HG03342 (cell line): ENCODE measurements at regions not wholly inside any gene's neighbourhood (a gene's known extent, or its start where the extent isn't known, plus 50 kb on each side); places are given as distances from the start of the nearest gene placed in this dataset.

Experiments used
- ATAC-seq: cut with Tn5 transposase; IDR thresholded peaks from one replicate; pipeline ENCODE4 v1.9.1; 2021; ENCODE audit warnings: mild to moderate bottlenecking, moderate library complexity; ENCODE audit not compliant: unreplicated experiment

DNA sequence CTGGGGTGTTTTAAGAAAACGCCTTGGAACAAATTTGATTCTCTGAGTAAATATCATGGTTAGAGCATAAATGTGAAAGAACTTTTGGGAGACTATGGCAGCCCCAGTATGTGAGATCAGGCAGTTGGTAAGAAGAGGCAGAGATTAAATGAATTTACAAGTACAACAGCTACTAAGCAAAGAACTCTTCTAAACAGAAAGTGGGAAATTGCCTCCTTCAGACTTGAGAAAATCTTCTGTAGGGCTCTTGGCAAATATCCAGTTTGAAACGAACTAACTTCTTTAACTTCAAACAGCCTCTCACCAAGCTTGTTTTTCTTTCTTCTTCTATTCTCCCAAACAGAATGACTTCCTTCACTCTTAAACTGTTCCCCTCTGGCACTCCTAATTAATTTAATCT, 337.7 kb downstream of the SIPA1L2 start:
- ATAC-seq: no peak

DNA sequence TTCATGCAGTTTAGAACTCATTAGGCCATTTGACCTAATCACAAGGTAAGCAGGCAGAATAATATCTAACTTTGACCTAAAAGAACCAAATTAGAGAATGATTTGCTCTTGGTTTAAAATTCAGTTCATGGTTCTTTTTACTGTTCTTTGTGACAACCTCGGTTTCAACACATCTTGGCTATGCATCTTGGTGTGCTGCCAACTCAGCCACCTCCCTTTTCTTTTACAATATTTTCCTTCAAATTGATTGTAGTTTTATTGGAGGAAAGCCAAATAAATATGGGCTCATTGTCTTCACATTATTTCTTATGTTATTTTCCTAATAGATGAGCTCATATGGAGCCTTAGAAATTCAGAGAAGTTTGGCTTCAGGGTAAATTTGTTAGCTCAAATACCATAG, 338.3 kb downstream of the SIPA1L2 start:
- no peak for ATAC-seq

DNA sequence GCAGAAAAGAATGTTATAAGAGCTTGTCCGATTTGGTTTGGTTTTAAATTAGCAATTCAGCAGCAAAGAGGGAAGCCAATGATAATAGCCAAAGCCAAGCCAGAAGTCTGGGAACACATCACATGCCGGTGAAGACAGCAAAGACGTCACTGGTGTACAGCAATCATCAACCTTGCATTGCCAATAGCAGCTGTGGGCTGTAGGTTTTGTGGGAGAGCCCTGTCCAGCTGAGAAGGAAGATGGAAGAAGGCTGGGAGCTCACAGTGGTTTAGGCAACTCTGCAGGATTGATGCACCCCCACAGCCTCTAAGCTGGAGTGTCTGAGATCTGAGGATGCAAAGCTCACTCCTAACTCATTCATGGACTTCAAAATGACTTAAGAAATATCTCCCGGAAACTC, 338.7 kb downstream of the SIPA1L2 start:
- no peak for ATAC-seq

DNA sequence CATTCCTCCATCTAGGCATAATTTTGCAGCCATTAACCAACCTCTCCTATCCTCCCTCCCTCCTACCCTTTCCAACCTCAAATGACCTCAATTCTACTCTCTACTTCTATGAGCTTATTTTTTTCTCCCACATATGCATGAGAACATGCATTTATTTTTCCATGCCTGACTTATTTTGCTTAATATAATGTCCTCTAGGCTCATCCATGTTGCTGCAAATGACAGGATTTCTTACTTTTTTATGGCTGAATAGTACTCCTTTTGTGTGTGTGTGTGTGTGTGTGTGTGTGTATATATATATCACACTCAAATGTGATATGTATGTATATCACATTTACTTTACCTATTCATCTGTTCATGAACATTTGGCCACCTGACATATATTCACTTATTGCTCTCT, 339.4 kb downstream of the SIPA1L2 start:
- no peak for ATAC-seq

DNA sequence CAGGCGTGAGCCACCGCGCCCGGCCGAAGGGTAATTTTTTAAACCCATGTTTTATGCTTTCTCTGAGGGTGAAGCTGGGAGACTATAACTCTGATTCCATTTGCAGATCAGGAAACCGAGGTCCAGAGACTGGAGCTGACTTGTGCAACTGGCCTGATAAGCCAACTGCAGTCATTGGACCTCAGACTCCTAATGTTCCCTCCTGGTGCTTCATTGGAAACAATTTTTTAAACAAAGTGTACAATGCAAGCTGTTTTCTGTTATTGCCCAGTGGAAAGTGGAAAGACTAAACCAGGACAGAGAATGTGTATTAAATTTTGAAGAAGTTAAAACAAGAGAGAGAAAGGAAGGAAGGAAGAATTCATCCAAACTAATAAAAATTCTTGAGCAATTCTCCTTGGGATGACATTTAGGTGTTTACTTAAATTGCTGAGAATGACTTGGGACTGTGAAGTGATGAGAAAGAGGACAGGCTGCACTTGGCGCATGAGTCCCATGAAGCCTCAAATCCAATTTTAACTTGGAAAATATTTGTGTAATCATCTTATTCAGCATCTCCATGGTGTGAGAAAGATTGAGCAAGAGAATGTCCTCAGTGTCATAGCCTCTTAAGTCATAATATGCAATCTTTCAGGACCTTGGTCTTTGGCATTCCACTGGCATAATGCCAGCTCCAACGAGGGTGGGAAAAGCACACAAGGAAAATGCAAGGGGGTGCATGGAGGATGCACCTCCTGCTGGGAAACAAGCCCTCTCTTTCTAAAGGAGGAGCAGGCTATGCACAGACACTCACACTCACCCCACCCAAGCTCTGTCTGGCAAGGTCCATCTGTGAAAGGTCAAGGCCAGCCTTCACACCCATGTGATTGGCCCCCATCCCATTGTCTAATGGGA, 342.0 kb downstream of the SIPA1L2 start:
- ATAC-seq: no peak

DNA sequence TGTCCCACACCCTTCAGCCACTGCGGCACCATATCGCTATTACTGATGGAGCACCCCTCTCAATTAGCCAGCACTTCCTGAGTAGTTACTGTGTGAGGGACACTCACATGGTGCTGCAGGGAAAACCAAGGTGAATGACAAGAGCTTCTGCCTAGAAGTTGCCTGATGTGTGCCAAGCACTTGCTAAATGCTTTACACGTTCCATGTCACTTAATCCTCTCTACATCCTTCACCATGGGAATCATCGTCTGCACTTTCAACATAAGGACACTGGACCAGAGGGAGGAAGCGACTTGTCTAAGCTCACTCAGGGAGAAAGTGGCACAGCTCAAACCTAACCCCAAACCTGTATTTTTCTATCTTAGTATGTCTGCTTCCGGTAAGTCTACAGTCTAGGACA, 344.8 kb downstream of the SIPA1L2 start:
- no peak for ATAC-seq

DNA sequence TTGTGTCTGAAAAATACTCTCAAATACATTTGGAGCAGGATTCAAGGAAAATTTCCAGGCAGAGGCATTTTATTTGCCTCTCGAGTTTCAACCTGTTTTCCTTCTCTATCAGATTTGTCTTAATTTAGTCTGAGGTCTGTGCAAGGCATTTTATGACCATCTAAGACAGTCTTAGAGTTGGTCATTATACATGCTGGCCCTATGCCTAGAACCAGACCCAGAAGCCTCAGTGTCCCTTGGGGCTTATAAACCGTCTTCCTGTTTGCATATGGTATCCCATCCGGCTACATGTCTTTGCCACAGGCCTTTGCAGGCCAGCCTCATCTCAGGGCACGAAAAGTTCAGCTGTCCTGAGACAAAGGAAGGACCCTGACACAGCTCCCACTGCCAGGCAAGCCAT, 346.1 kb downstream of the SIPA1L2 start:
- ATAC-seq: no peak

DNA sequence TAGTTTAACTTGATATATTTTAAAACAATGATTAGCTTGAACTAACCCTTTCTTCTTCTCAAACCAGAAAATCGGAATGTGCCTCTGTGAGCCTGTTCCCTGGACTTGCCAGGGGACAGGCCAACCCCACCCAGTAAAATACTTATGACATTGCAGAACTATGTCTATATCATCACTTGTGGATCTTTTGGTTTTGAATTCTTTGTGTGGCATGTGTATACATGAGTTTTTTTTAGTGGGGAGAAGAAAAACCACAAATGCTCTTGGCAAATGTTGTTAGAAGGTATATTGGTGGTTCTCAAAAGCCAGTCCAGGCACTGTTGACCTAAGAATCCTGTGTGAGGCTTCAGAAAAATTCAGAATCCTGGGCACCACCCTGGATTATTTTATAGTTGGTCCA, 347.4 kb downstream of the SIPA1L2 start:
- no peak for ATAC-seq

DNA sequence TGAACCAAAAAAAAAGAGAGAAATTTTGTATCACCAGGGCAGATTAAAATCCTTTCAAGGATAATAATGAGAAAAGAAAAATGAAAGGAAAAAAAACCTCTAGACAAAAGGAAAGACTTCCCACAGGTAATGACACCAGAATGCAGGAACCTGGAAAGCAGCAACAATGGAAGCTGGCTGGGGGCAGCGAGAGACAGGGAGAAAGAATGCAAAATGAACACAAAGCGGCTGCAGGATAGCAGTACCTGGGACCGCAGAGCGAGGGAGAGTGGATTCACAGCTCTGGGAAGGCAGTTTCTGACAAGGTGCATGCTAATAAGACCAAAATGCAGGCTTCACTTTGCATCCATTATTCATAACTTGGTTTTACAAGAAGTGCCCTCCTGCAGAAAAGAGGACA, 349.0 kb downstream of the SIPA1L2 start:
- no peak for ATAC-seq

DNA sequence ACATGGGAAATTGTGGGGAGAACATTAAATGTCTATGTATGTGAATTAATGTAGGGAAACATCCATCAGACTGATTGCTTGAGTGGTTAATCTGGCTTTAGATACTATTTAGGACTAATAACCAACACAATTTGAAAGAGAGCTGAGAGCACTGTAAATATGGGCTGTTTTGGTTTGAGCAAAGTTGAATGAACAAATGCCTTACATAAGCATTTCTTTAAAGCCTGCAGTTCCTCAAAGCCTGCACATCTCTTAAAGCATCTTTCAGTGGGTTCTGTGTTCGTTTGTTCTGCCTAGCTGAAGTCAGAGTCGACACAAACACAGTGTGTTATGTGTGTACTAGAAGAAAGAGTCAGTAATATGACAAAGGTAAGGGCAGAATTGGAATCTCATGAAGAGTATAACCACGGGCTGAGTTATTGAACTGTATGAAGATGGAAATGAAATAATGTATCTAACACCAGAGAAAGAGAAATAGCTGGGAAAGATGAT, 350.0 kb downstream of the SIPA1L2 start:
- no peak for ATAC-seq

DNA sequence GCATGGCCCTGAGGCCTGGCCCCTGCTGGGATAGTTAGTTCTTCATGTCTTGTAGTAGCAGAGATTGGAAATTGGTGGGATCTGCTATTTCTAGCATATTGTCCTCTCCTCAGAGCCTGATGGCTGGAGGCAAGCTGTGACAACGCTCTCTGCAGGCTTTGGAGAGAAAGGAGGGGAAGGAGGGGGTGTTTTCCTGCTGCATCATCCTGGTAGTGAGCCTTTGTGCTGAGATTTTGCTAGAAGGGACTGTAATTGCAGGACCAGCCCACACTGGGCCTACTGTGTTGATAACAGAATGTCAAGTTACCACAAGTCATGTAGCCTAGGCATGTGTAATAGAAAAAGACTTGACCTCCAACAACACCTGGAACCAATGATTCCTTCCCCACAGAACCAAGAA, 351.0 kb downstream of the SIPA1L2 start:
- ATAC-seq: no peak

DNA sequence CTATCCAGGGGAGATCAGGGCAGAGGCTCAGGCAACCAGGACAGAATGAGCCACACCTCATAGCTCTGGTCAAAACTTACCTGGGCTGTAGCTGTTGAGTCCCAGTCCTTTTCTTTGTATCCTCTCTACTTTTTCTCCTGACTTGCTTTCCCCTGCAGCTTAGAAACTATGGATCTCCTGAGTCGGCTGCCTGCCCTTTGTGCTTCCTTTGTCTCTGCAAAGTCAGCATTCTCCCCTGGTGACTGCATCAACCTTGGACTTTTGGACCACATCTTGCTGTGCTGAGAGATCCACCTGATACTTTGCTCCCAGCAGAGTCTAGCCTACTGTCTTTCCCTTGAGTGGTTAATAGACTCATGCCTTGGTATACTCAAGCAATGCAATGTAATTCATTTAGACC, 353.3 kb downstream of the SIPA1L2 start:
- no peak for ATAC-seq

DNA sequence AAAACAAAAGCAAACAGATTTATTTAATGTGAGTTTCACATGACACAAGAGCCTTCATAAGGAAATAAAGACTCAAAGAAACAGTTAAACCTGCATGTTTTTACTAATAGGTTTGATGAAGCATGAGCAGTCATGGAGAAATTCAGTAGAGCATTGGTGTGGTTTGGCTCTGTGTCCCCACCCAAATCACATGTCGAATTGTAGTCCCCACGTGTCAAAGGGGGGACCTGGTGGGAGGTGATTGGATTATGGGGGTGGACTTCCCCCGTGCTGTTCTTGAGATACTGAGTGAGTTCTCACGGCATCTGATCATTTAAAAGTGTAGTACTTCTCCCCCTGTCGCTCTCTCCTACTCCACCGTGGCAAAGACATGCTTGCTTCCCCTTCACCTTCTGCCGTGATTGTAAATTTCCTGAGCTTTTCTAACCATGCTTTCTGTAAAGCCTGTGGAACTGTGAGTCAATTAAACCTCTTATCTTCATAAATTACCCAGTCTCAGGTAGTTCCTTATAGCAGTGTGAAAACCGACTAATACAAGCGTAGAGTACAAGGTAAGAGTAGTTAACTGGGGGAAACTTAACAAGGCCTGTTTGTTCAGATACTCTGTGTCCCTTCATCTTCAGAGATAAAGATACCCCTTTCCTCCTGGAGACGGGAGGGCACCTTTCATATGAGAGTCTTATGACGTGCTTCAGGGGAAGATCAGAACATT, 354.8 kb downstream of the SIPA1L2 start:
- no peak for ATAC-seq

DNA sequence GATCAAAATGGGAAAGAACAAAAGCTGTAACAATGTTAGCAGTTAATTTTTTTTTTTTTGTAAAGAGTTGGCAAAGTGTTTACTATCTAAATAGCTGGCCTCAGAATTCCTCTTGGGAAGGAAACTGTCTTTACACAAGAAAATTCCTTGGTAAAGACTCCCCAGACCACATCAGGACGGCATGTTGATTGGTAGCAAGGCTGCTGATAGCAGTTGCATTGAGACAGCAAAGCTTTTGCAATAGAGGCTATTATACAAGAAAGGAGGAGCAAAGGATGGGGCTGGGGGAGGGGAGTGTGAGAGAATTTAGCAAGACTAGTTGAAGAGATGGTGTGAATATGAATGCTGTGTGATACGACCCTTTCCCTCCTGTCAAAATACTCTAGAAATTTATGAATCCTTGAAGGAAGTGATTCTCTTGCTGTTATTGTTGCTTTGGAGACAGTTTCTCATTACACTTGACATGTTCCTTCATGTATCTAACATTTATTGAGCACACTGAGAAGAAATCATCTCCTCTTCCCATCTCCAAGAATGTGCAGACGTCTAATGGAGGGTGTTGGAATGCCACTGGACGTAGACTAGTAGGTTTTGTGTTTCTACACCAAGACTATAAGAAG, 355.6 kb downstream of the SIPA1L2 start:
- no peak for ATAC-seq

DNA sequence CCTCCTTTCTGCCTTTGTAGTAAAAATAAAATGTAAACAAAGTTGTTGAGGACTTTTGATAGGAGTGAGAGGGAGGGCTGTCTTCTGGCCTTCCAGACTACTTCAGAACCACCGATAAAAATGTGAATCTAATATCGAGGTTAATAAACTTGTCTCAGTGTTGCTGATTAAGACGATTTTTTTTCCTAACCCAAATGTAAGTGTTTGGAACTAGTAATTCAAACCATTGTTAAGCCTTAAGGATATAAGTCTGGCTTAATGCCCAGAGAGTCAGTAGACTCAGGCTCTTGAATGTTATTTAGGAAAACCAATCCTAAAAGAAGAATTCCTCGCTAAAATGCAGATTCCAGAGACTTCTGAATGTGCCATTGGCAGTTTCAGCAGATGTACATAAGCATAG, 356.9 kb downstream of the SIPA1L2 start:
- no peak for ATAC-seq

DNA sequence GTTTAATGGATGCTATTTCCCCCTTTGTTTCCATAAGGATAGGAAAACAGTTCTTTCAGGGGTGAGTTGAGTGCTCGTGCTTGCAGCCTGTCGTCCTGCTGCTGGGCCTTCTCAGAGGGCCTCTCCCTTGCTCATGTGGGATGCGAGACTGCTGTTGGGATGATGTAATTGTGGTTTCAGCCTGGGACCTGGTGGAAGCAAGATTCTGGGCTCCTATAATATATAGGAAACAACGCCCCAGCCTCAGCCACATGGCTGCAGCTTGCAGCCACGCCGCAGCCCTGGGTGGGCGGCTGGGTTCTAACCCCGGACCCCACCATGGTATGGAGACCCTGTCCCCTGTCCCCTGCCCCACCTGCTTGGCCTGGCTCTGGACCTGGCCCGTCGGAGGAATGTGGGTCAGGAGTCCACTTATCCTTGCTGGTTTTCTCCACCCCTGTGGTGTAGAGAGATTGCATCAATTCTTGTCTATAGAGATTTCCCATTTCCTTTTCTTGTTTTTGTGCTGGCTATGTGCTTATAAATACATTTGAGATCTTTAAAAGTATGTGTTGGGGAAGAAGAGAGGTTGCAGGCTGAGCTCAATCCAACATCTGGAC, 357.8 kb downstream of the SIPA1L2 start:
- ATAC-seq: no peak

DNA sequence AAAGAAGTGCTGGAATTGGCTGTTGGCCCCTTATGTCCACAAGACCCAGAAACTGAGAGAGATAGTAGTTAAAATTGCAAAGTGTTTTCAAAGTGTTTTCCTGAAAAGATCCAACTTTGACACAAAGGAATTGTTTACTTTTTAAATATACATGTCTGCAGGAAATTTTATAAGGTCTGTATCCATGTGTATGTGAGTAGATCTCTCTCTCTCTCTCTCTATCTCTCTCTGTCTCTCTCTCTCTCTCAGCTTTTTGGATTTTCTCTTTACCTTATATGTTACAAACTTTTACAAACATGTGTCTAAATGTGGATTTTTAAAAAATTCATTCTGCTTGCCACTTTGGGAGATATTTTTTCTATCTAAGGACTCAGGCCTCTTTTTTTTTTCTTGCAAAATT, 358.6 kb downstream of the SIPA1L2 start:
- ATAC-seq: no peak

DNA sequence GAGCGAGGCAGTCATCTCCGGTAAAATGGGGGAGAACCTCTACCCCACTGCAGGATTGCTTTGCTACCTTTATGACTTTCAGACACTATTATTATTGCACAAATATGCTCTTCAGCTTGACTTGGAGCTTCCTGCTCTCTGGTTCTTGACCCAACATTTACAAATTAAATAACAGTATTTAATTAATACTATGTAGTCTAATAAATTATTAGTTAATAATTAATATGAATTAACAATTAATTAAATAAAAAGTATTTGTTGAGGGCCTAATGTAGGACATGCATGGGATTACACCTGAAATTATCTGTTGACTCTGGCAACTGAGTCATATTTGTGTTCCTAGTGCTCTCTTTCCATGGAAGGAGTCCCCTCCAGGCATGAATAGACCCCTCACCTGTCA, 359.9 kb downstream of the SIPA1L2 start:
- ATAC-seq: no peak

DNA sequence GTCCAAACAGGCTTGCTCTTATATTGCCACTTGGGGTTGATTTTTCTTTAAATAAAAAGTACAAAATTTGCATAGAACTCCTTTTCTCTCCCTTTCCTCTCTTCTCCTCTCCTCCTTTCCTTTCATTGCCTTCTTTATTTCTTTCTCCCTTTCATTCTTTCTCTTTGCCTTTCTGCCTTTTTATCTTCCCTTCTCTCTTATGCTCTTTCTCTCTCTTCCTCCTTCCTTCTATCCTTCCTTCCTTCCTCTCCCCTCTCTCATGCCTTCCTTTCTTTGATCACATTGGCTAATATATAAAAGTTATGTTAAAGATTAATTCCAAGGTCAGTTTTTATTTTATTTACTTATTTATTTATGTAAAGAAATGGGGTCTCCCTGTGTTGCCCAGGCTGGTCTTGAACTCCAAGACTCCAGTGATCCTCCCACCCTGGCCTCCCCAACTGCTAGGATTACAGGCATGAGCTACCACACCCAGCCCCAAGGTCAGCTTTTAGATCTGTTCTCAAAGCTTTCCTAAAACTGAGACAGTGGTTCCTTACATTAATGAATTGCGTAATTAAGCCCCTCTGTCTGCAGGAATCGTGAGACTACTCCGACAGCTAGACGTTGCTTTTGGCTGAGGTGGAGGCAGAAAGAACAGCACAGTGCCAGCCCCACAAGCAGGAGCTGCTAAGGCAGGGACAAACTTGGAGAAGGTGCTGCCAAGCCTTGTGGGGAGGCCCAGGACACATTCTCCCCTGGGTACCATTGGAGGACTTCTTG, 361.9 kb downstream of the SIPA1L2 start:
- no peak for ATAC-seq

DNA sequence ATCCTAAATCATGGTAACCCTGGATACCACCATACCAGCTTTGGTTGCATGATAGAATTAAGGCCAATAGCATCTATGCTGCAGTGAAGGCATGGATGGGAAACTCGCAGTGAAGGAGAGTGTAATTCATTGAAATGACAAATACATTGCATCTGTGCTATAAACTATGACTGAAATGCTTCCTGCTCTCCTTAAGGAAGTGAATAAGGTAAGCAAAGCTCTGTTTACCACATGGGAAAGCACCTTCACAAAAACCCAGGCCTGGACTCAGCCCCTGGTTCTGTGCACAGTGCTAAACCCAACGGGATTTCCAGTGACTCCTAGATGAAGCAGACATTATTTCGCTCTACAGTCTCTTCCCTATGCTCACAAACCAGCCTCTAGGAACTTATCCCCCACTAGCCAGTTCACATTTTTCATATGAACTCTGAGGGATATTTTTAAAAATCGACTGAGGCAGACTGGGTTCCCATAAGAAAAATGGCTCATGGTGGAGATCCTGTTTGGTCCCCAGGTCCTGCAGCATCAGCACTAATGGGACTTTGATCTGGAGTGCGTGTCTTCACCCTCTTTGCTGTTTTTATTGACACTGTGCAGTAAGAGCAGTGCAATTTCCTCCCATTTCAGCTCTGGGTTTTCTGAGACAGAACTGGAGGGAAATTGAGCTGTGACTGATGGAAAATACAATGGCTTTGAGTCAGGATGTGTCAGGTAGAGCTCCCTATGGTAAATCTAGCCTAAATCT, 362.7 kb downstream of the SIPA1L2 start:
- ATAC-seq: no peak
